OCI-LY1 (cell line): ENCODE measurements at regions not wholly inside any gene's neighbourhood (a gene's known extent, or its start where the extent isn't known, plus 50 kb on each side); places are given as distances from the start of the nearest gene placed in this dataset.

ENCODE experiments used
- CTCF ChIP-seq: fragments of 200-600 bp; sonication (generic), shearing (Covaris generic); IDR thresholded peaks from 2 replicates; pipeline ENCODE4 v1.5.1; 2017; ENCODE audit warnings: mild to moderate bottlenecking, antibody characterized with exemption, low read length, moderate library complexity, mixed read lengths
- EZH2 ChIP-seq: fragments of 200-600 bp; sonication (generic), shearing (Covaris generic); IDR thresholded peaks from 2 replicates; pipeline ENCODE4 v1.8.0; 2017; ENCODE audit warnings: borderline replicate concordance, mixed run types, mild to moderate bottlenecking, antibody characterized with exemption, low read length, moderate library complexity, mixed read lengths

DNA sequence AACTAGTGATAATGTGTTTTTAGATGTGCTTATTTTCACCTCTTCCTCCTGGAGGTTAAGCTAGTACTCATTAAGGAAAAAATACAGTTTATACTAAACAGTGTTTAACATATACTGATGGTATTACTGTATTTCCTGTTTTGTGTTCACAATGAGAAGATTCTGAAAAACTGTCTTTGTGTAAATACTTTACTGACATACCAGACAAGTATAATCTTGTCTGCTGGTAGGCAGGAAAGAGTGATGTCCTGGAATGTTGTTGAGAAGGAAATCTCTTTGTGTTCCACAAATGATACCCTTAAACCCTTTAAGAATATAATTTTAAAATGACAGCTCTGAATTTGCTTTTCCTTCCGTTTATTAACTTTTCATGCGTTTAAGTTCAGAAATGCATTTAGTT lies 205.5 kb upstream of the NUDT6 start:
- TF ChIP-seq CTCF (no peak), EZH2 (no peak)
